WTC11 (cell line): ENCODE measurements at regions not wholly inside any gene's neighbourhood (a gene's known extent, or its start where the extent isn't known, plus 50 kb on each side); places are given as distances from the start of the nearest gene placed in this dataset.

ENCODE experiments used
- ATAC-seq: fragments of 200-7000 bp; cut with Tn5 transposase; 2 replicates; pipeline ENCODE4 v1.10.0; 2021; ENCODE audit warnings: mild to moderate bottlenecking, moderate library complexity
- CTCF ChIA-PET: fragments of 300-600 bp; sonication (Branson Sonifier 250); formaldehyde crosslinking; loops from one replicate; lab custom pipeline; 2021; ENCODE audit warnings: antibody characterized with exemption; lab: Charles Lee
- POLR2A ChIA-PET: fragments of 350-600 bp; sonication (Branson Sonifier 250); formaldehyde crosslinking; loops from one replicate; lab custom pipeline; 2021; ENCODE audit warnings: antibody characterized with exemption; lab: Charles Lee
- DNase-seq: peaks from one replicate; pipeline ENCODE4 v3.0.0; 2021; ENCODE audit warnings: low spot score
- H3K27ac Mint-ChIP-seq: 2 replicates; pipeline ENCODE4 v1.8.0; 2021; ENCODE audit warnings: mixed read lengths
- H3K27me3 Mint-ChIP-seq: 2 replicates; pipeline ENCODE4 v1.8.0; 2021; ENCODE audit warnings: low read depth, mild to moderate bottlenecking, moderate library complexity, mixed read lengths
- H3K36me3 Mint-ChIP-seq: 2 replicates; pipeline ENCODE4 v1.8.0; 2021; ENCODE audit warnings: mixed read lengths
- H3K4me1 Mint-ChIP-seq: 2 replicates; pipeline ENCODE4 v1.8.0; 2022; ENCODE audit warnings: mixed read lengths
- H3K4me3 Mint-ChIP-seq: 2 replicates; pipeline ENCODE4 v1.8.0; 2021; ENCODE audit warnings: mild to moderate bottlenecking, moderate library complexity, mixed read lengths
- H3K9me3 Mint-ChIP-seq: 2 replicates; pipeline ENCODE4 v1.8.0; 2021; ENCODE audit warnings: mixed read lengths
- CBFB ChIP-seq: sonication (generic); formaldehyde crosslinking; IDR thresholded peaks from 2 replicates; pipeline ENCODE4 v1.8.1; 2022; ENCODE audit warnings: mild to moderate bottlenecking, low read depth, missing genetic modification reagents
- ELF4 ChIP-seq: sonication (generic); formaldehyde crosslinking; IDR thresholded peaks from 2 replicates; pipeline ENCODE4 v1.8.1; 2022; ENCODE audit warnings: low read depth, mild to moderate bottlenecking, moderate library complexity, missing genetic modification reagents
- HMGA2 ChIP-seq: fragments of 250-450 bp; sonication (Bioruptor Pico); IDR thresholded peaks from 2 replicates; pipeline ENCODE4 v1.4.0; 2021; ENCODE audit warnings: mild to moderate bottlenecking, moderate library complexity
- IRF2 ChIP-seq: sonication (generic); formaldehyde crosslinking; IDR thresholded peaks from 2 replicates; pipeline ENCODE4 v1.8.0; 2022; ENCODE audit warnings: low read depth, missing genetic modification reagents, borderline replicate concordance
- NFE2L1 ChIP-seq: sonication (generic); formaldehyde crosslinking; IDR thresholded peaks from 2 replicates; pipeline ENCODE4 v1.8.1; 2023; ENCODE audit warnings: missing genetic modification reagents
- NFYB ChIP-seq: sonication (generic); formaldehyde crosslinking; conservative IDR thresholded peaks from 2 replicates; pipeline ENCODE4 v1.8.0; 2022; ENCODE audit warnings: low read depth, missing genetic modification reagents
- NR3C1 ChIP-seq: sonication (generic); formaldehyde crosslinking; conservative IDR thresholded peaks from 2 replicates; pipeline ENCODE4 v1.8.1; 2023; ENCODE audit warnings: low read depth, mild to moderate bottlenecking, missing genetic modification reagents
- SOX15 ChIP-seq: fragments of 250-450 bp; sonication (Bioruptor Pico); IDR thresholded peaks from 2 replicates; pipeline ENCODE4 v1.9.0; 2021; ENCODE audit warnings: mild to moderate bottlenecking
- TEAD1 ChIP-seq: sonication (generic); formaldehyde crosslinking; IDR thresholded peaks from 2 replicates; pipeline ENCODE4 v1.8.0; 2022; ENCODE audit warnings: mild to moderate bottlenecking, missing genetic modification reagents
- TEAD4 ChIP-seq: sonication (generic); formaldehyde crosslinking; IDR thresholded peaks from 2 replicates; pipeline ENCODE4 v1.8.0; 2022; ENCODE audit warnings: mild to moderate bottlenecking, missing genetic modification reagents
- ZBTB21 ChIP-seq: sonication (generic); formaldehyde crosslinking; IDR thresholded peaks from 2 replicates; pipeline ENCODE4 v1.8.1; 2023; ENCODE audit warnings: mild to moderate bottlenecking, missing genetic modification reagents, borderline replicate concordance
- ZNF219 ChIP-seq: sonication (generic); formaldehyde crosslinking; IDR thresholded peaks from 2 replicates; pipeline ENCODE4 v1.8.0; 2023; ENCODE audit warnings: missing genetic modification reagents, mild to moderate bottlenecking, borderline replicate concordance
- TF ChIP-seq, protein P1 (sequence below): sonication (generic); formaldehyde crosslinking; IDR thresholded peaks from 2 replicates; pipeline ENCODE4 v1.8.0; 2023; ENCODE audit warnings: missing genetic modification reagents, mild to moderate bottlenecking, borderline replicate concordance
- TF ChIP-seq, protein P2 (sequence below): sonication (generic); formaldehyde crosslinking; IDR thresholded peaks from 2 replicates; pipeline ENCODE4 v1.8.1; 2023; ENCODE audit warnings: mild to moderate bottlenecking, moderate library complexity, missing genetic modification reagents
- TF ChIP-seq, protein P3 (sequence below): fragments of 200-600 bp; IDR thresholded peaks from 2 replicates; pipeline ENCODE4 v1.8.0; 2022; ENCODE audit warnings: antibody characterized with exemption

DNA sequence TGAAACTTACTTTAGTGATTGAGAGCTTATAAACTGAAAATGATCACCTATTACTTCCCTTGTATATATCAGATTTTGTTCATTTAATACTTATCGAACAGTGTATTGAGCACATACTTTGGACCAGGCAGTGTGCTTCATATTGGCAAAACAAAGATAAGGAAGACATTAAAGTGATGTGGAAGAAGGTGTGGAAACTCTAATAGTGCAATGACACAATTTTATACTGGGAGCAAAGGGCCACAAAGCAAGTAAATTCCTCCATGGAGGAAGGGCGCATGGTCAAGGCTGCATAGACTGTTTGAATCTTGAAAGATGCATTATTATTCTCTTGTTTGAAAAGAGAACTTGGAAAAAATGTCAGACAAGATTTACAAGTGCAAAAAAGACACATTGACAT lies 936.5 kb upstream of the DDX18 start:
- ATAC-seq (no peak), DNase-seq (no peak)
- H3K4me1 Mint-ChIP-seq: no peaks in the 10 kb centered on the region
- TF ChIP-seq NFYB: no peak
- no peak for TF ChIP-seq TEAD4 (CRISPR knock-in tag)
- TF ChIP-seq TEAD1 (CRISPR knock-in tag): no peak
- TF ChIP-seq HMGA2 (CRISPR knock-in tag): no peak
- no peak for TF ChIP-seq ELF4 (CRISPR knock-in tag)
- TF ChIP-seq, protein P1, sequence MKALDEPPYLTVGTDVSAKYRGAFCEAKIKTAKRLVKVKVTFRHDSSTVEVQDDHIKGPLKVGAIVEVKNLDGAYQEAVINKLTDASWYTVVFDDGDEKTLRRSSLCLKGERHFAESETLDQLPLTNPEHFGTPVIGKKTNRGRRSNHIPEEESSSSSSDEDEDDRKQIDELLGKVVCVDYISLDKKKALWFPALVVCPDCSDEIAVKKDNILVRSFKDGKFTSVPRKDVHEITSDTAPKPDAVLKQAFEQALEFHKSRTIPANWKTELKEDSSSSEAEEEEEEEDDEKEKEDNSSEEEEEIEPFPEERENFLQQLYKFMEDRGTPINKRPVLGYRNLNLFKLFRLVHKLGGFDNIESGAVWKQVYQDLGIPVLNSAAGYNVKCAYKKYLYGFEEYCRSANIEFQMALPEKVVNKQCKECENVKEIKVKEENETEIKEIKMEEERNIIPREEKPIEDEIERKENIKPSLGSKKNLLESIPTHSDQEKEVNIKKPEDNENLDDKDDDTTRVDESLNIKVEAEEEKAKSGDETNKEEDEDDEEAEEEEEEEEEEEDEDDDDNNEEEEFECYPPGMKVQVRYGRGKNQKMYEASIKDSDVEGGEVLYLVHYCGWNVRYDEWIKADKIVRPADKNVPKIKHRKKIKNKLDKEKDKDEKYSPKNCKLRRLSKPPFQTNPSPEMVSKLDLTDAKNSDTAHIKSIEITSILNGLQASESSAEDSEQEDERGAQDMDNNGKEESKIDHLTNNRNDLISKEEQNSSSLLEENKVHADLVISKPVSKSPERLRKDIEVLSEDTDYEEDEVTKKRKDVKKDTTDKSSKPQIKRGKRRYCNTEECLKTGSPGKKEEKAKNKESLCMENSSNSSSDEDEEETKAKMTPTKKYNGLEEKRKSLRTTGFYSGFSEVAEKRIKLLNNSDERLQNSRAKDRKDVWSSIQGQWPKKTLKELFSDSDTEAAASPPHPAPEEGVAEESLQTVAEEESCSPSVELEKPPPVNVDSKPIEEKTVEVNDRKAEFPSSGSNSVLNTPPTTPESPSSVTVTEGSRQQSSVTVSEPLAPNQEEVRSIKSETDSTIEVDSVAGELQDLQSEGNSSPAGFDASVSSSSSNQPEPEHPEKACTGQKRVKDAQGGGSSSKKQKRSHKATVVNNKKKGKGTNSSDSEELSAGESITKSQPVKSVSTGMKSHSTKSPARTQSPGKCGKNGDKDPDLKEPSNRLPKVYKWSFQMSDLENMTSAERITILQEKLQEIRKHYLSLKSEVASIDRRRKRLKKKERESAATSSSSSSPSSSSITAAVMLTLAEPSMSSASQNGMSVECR (CRISPR knock-in tag): no peak
- TF ChIP-seq ZBTB21: no peak
- peaks cover 7% of the 10 kb centered on the region for H3K36me3 Mint-ChIP-seq
- H3K9me3 Mint-ChIP-seq: peaks cover 41% of the 10 kb centered on the region
- ChIA-PET CTCF (no interaction called here), POLR2A (no interaction called here)
- H3K4me3 Mint-ChIP-seq: no peak overlapping the region
- H3K27me3 Mint-ChIP-seq: peaks cover 3% of the 10 kb centered on the region; the same call in 1 of the 2 replicates
- no peak overlapping the region for H3K27ac Mint-ChIP-seq

DNA sequence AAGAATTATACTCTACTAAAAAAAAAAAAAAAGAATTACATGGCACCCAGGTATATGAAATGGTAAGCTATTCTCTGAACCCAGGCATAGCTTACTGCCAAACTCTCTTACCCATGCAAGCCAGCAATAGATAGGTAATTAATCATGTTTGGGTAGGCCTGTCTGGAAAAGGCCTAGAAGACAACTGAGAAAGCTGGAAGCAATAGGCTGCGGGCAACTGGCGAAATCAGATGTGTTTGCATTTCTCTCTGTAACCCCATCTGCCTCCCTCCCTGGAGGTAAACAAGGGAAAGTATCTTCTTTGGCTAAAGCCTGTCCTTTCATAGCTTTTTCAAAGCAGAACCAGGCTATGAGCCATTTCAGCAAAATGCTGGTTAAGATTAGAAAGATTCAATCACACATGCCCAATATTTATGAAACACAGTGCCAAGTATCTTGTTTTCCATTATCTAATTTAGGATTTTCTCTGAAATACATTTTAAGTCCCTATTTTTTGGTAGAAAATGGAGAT lies 934.8 kb upstream of the DDX18 start:
- H3K27ac Mint-ChIP-seq: no peak overlapping the region
- POLR2A ChIA-PET: no interaction called here
- ATAC-seq (no peak), DNase-seq (no peak)
- peaks cover 41% of the 10 kb centered on the region for H3K9me3 Mint-ChIP-seq
- H3K4me3 Mint-ChIP-seq: no peak overlapping the region
- H3K4me1 Mint-ChIP-seq: no peaks in the 10 kb centered on the region
- CTCF ChIA-PET: no interaction called here
- TF ChIP-seq, protein P2, sequence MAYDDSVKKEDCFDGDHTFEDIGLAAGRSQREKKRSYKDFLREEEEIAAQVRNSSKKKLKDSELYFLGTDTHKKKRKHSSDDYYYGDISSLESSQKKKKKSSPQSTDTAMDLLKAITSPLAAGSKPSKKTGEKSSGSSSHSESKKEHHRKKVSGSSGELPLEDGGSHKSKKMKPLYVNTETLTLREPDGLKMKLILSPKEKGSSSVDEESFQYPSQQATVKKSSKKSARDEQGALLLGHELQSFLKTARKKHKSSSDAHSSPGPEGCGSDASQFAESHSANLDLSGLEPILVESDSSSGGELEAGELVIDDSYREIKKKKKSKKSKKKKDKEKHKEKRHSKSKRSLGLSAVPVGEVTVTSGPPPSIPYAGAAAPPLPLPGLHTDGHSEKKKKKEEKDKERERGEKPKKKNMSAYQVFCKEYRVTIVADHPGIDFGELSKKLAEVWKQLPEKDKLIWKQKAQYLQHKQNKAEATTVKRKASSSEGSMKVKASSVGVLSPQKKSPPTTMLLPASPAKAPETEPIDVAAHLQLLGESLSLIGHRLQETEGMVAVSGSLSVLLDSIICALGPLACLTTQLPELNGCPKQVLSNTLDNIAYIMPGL (CRISPR knock-in tag): no peak
- TF ChIP-seq NFE2L1 (CRISPR knock-in tag): no peak
- TF ChIP-seq, protein P1 (CRISPR knock-in tag): no peak
- TF ChIP-seq NR3C1 (CRISPR knock-in tag): no peak
- no peak for TF ChIP-seq SOX15 (CRISPR knock-in tag)
- no peak for TF ChIP-seq IRF2
- TF ChIP-seq ZNF219: no peak
- TF ChIP-seq CBFB (CRISPR knock-in tag): no peak
- no peak for TF ChIP-seq NFYB
- TF ChIP-seq, protein P3, sequence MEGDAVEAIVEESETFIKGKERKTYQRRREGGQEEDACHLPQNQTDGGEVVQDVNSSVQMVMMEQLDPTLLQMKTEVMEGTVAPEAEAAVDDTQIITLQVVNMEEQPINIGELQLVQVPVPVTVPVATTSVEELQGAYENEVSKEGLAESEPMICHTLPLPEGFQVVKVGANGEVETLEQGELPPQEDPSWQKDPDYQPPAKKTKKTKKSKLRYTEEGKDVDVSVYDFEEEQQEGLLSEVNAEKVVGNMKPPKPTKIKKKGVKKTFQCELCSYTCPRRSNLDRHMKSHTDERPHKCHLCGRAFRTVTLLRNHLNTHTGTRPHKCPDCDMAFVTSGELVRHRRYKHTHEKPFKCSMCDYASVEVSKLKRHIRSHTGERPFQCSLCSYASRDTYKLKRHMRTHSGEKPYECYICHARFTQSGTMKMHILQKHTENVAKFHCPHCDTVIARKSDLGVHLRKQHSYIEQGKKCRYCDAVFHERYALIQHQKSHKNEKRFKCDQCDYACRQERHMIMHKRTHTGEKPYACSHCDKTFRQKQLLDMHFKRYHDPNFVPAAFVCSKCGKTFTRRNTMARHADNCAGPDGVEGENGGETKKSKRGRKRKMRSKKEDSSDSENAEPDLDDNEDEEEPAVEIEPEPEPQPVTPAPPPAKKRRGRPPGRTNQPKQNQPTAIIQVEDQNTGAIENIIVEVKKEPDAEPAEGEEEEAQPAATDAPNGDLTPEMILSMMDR: no peak
- 0 out of 2 replicates have a peak, but pooled peaks cover 2% of the 10 kb centered on the region for H3K36me3 Mint-ChIP-seq
- no peaks in the 10 kb centered on the region for H3K27me3 Mint-ChIP-seq
